RWPE1 (cell line): ENCODE measurements at regions not wholly inside any gene's neighbourhood (a gene's known extent, or its start where the extent isn't known, plus 50 kb on each side); places are given as distances from the start of the nearest gene placed in this dataset.
"Not testable (repeated sequence)": the region's sequence is repeated elsewhere in the genome, so short reads cannot be mapped to it uniquely, and the experiment has no call there.

Experiments
- CTCF ChIA-PET: fragments of 350-600 bp; sonication (Branson Sonifier 250); formaldehyde crosslinking; extraction: SDS; loops from one replicate; lab custom pipeline; 2021; lab: Yijun Ruan, JAX
- POLR2A ChIA-PET: fragments of 400-600 bp; formaldehyde crosslinking; extraction: SDS; loops from one replicate; lab custom pipeline; 2020; ENCODE audit warnings: antibody characterized with exemption; ENCODE audit not compliant: low non-redundant PET; lab: Yijun Ruan, JAX
- DNase-seq: peaks from one replicate; pipeline ENCODE4 v3.0.0; 2012; ENCODE audit warnings: low spot score
- H3K27ac ChIP-seq: fragments of 450-650 bp; 2 replicates; pipeline ENCODE4 v1.5.1; 2017
- CTCF ChIP-seq: fragments of 450-650 bp; conservative IDR thresholded peaks from 2 replicates; pipeline ENCODE4 v1.5.1; 2017; ENCODE audit warnings: low read depth, mild to moderate bottlenecking

- no peak for TF ChIP-seq CTCF
- ChIA-PET POLR2A (no interaction called here), CTCF (no interaction called here)
- DNase-seq, result no peak
- no peak overlapping the region for H3K27ac ChIP-seq
Observed at GRCh38 chr3:182023843-182024242, 312.1 kb downstream of the SOX2 start.

GRCh38 chr3:182027366-182027765, 315.6 kb downstream of the SOX2 start:
- H3K27ac ChIP-seq, result no peak overlapping the region
- peak; percentile 50 for DNase-seq
- ChIA-PET POLR2A (no interaction called here), CTCF (interaction anchor here (0.6 kb wide), 3 partner anchors 46 to 69 kb away, joined by 3 read pairs; no protein-coding TSS in a partner anchor)
- TF ChIP-seq CTCF, result no peak

GRCh38 chr3:182028081-182028480, 316.4 kb downstream of the SOX2 start:
- CTCF ChIA-PET, result no interaction called here

GRCh38 chr3:182034231-182034630, 322.5 kb downstream of the SOX2 start:
- CTCF ChIA-PET, POLR2A ChIA-PET, DNase-seq, H3K27ac ChIP-seq: not testable (repeated sequence)

More at GRCh38 chr3:182028081-182028480, 316.4 kb downstream of the SOX2 start:
- POLR2A ChIA-PET, result no interaction called here
- no peak overlapping the region for H3K27ac ChIP-seq
- TF ChIP-seq CTCF, result no peak
- DNase-seq, result no peak

GRCh38 chr3:182035324-182035723, 323.6 kb downstream of the SOX2 start:
- POLR2A ChIA-PET, result no interaction called here
- TF ChIP-seq CTCF, result no peak
- no peak overlapping the region for H3K27ac ChIP-seq
- no peak for DNase-seq
- CTCF ChIA-PET, result no interaction called here

- POLR2A ChIA-PET, result no interaction called here
- no peak overlapping the region for H3K27ac ChIP-seq
- TF ChIP-seq CTCF, result no peak
- DNase-seq, result no peak
- CTCF ChIA-PET, result interaction anchor here (0.6 kb wide), 1 partner anchor 156 kb away, joined by 6 read pairs; no protein-coding TSS in a partner anchor
Observed at GRCh38 chr3:182036382-182036781, 324.7 kb downstream of the SOX2 start.

- no peak for TF ChIP-seq CTCF
Observed at GRCh38 chr3:182041668-182042291, 330.1 kb downstream of the SOX2 start.

More at GRCh38 chr3:182041668-182042291, 330.1 kb downstream of the SOX2 start:
- DNase-seq, result no peak
- ChIA-PET CTCF (no interaction called here), POLR2A (no interaction called here)
- no peak overlapping the region for H3K27ac ChIP-seq
